Ascending aorta (tissue), 2 donors: ENCODE measurements at regions not wholly inside any gene's neighbourhood (a gene's known extent, or its start where the extent isn't known, plus 50 kb on each side); places are given as distances from the start of the nearest gene placed in this dataset.

ENCODE experiments used
- DNase-seq, 2 donors: peaks; one replicate each; pipeline ENCODE4 v3.0.0-alpha.2; 2019; ENCODE audit warnings: low spot score in 2 of 2
- H3K27ac ChIP-seq, 2 donors: fragments of 200-600 bp; sonication (generic); one replicate each; pipeline ENCODE4 v1.5.1; 2016 to 2017; ENCODE audit warnings: mild to moderate bottlenecking in 1 of 2
- H3K27me3 ChIP-seq: fragments of 200-600 bp; sonication (generic); one replicate; pipeline ENCODE4 v1.5.1; 2017
- H3K36me3 ChIP-seq, 2 donors: fragments of 200-600 bp; sonication (generic); one replicate each; pipeline ENCODE4 v1.5.1; 2016
- H3K4me1 ChIP-seq, 2 donors: fragments of 200-600 bp; sonication (generic); one replicate each; pipeline ENCODE4 v1.5.1; 2016 to 2017; ENCODE audit warnings: mild to moderate bottlenecking in 1 of 2
- H3K4me3 ChIP-seq, 2 donors: fragments of 200-600 bp; sonication (generic); one replicate each; pipeline ENCODE4 v1.5.1; 2016 to 2017; ENCODE audit warnings: mild to moderate bottlenecking in 1 of 2
- H3K9me3 ChIP-seq, 2 donors: fragments of 200-600 bp; sonication (generic); one replicate each; pipeline ENCODE4 v1.5.1; 2016
- intact Hi-C: fragments of 100-400 bp; cut with DNase I; formaldehyde crosslinking; loops from one replicate; pipeline ENCODE4 v1.15.1; 2023
- TF ChIP-seq, protein P1 (sequence below), 3 experiments: fragments of 200-600 bp in 2 of 3; fragments of 450-650 bp in 1 of 3; sonication (generic) in 2 of 3; IDR thresholded peaks; one replicate each; pipeline ENCODE4 v1.5.1; 2016 to 2019; ENCODE audit warnings: antibody characterized with exemption in 3 of 3, mild to moderate bottlenecking in 1 of 3, moderate library complexity in 1 of 3

DNA sequence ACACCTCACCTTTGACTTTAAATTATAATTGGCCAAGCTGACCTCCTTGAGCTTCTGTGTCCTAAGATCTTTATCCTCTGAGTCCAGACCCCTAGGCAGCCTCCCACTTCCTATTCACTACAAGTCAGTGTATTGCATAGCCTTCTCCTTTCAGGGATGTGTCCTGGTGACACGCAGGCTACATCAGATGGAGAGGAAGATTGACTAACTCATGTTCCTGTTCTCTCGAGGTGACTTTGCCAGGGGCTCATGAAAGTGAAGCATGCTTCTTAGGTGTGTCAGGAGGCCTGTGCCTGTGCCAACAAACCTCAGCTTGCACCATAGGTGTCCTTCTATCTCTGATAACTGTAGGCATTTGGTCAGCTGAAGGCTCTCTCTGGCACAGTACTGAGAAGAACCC, 195.7 kb upstream of the HS3ST1 start:
- Histone ChIP-seq H3K4me3 (no peak overlapping the region), H3K4me1 (no peaks in the 10 kb centered on the region), H3K36me3 (no peaks in the 10 kb centered on the region), H3K27me3 (no peaks in the 10 kb centered on the region), H3K27ac (no peak overlapping the region), H3K9me3 (no peaks in the 10 kb centered on the region)
- TF ChIP-seq, protein P1, sequence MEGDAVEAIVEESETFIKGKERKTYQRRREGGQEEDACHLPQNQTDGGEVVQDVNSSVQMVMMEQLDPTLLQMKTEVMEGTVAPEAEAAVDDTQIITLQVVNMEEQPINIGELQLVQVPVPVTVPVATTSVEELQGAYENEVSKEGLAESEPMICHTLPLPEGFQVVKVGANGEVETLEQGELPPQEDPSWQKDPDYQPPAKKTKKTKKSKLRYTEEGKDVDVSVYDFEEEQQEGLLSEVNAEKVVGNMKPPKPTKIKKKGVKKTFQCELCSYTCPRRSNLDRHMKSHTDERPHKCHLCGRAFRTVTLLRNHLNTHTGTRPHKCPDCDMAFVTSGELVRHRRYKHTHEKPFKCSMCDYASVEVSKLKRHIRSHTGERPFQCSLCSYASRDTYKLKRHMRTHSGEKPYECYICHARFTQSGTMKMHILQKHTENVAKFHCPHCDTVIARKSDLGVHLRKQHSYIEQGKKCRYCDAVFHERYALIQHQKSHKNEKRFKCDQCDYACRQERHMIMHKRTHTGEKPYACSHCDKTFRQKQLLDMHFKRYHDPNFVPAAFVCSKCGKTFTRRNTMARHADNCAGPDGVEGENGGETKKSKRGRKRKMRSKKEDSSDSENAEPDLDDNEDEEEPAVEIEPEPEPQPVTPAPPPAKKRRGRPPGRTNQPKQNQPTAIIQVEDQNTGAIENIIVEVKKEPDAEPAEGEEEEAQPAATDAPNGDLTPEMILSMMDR (IDR thresholded peaks at IDR 0.05): no peak
- intact Hi-C loops: no loop called here
- no peak for DNase-seq

DNA sequence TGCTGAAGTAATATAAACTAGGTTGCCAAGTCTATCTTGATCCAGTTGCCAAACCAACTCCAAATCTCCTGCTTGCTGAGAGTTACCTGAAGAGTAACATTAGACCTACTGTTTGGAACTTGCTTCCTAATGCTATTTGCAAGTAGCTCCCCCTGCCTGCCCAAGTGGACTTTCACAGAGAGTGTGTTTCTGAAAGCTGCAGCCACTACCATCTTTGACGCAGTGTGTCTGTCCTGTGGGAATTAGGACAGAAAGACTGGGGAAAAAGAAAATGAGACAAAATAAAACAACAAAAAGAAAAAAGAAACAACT, 195.0 kb upstream of the HS3ST1 start:
- TF ChIP-seq, protein P1 (IDR thresholded peaks at IDR 0.05): no peak

DNA sequence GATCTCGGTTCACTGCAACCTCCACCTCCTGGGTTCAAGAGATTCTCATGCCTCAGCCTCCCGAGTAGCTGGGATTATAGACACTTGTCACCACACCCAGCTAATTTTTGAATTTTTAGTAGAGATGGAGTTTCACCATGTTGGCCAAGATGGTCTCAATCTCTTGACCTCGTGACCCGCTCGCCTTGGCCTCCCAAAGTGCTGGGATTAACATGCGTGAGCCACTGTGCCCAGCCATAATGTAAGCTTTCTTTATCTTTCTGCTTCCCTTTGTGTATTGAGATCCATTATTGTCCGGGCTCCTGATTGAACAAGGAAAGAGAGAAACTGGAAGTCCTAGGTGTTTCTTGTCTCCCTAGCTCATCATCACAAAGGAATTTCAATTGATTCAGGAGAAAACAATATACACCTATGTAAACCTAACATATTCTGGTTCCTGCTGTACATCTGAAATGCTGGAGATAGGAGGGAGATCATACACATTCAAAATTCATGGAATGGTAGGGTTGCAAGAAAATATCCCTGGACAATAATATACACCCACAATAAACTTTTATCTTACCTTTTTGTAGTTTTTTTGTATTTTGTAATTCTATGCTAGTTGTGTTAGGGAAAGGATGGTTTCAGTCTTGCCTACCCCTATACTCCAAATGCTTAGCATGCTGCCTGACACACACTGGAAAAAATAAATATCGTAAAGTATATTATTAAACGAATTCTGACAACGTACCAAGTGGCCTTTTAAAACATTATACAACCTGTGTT, 194.4 kb upstream of the HS3ST1 start:
- intact Hi-C loops: no loop called here
- TF ChIP-seq, protein P1 (IDR thresholded peaks at IDR 0.05): no peak

More for the DNA sequence above, 195.0 kb upstream of the HS3ST1 start:
- H3K9me3 ChIP-seq: no peaks in the 10 kb centered on the region
- H3K4me1 ChIP-seq: no peaks in the 10 kb centered on the region
- no peak overlapping the region for H3K27ac ChIP-seq
- H3K4me3 ChIP-seq: no peak overlapping the region
- no peak for DNase-seq
- no peaks in the 10 kb centered on the region for H3K27me3 ChIP-seq
- H3K36me3 ChIP-seq: no peaks in the 10 kb centered on the region
- intact Hi-C loops: no loop called here

DNA sequence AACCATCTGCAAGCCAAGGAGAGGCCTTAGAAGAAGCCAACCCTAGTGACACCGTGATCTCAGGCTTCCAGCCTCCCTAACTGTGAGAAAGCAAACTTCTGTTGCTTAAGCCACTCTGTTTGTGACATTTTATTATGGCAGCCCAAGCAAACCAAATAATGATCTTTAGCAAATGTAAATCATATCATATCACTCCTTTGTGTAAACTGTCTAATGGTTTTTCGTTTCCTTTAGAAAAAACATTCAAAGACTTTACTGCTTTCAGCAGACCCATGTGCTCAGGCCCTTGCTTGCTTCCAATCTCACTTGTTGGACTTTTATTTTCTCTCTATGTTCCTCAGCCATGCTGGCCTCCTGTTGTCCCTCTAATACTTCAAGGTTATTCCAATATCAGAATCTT, 192.2 kb upstream of the HS3ST1 start:
- Histone ChIP-seq H3K27ac (no peak overlapping the region), H3K36me3 (no peaks in the 10 kb centered on the region), H3K4me1 (no peaks in the 10 kb centered on the region), H3K4me3 (no peak overlapping the region), H3K27me3 (no peaks in the 10 kb centered on the region), H3K9me3 (no peaks in the 10 kb centered on the region)
- TF ChIP-seq, protein P1 (IDR thresholded peaks at IDR 0.05): no peak
- no peak for DNase-seq
- intact Hi-C loops: no loop called here

More for the DNA sequence above, 194.4 kb upstream of the HS3ST1 start:
- no peak overlapping the region for H3K4me3 ChIP-seq
- H3K4me1 ChIP-seq: no peaks in the 10 kb centered on the region
- no peaks in the 10 kb centered on the region for H3K27me3 ChIP-seq
- no peak for DNase-seq
- H3K27ac ChIP-seq: no peak overlapping the region
- H3K9me3 ChIP-seq: no peaks in the 10 kb centered on the region
- no peaks in the 10 kb centered on the region for H3K36me3 ChIP-seq

DNA sequence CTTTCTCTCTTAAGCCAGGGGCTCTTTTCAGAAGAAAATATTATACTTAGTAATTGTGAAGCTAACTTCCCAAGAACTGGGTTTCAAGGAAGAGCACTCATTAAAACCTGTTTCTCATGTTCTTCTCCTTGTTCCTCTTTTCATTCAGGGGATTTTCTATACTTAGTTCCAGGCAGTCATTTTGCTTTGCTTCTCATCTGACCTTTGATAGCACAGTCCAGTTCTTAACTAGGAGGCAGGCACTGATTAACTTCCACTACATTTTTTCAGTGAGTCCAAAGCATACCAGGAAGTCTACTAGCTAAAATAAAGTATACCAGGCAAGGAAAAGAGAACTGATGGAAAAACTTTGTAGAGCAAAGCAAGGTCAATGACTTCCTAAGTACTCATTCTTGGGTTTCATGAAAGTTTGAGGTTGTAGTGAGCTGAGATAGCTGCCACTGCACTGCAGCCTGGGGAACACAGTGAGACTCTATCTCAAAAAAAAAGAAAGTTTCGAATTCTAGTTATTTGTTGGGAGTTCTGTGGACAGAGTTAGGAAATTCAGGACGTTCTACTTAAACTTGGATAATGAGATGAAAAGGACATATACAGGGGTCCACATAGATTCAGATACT, 190.1 kb upstream of the HS3ST1 start:
- TF ChIP-seq, protein P1 (IDR thresholded peaks at IDR 0.05): no peak
- Histone ChIP-seq H3K4me1 (no peaks in the 10 kb centered on the region), H3K27ac (no peak overlapping the region), H3K9me3 (no peaks in the 10 kb centered on the region), H3K27me3 (no peaks in the 10 kb centered on the region), H3K4me3 (no peak overlapping the region), H3K36me3 (no peaks in the 10 kb centered on the region)
- DNase-seq: no peak
- intact Hi-C loops: no loop called here
